HK-2 (cell line): ENCODE measurements at regions not wholly inside any gene's neighbourhood (a gene's known extent, or its start where the extent isn't known, plus 50 kb on each side); places are given as distances from the start of the nearest gene placed in this dataset.
"Not testable (repeated sequence)": the region's sequence is repeated elsewhere in the genome, so short reads cannot be mapped to it uniquely, and the experiment has no call there.

Source experiments
- DNase-seq: peaks from one replicate; pipeline ENCODE4 v3.0.0-alpha.2; 2018; ENCODE audit not compliant: unreplicated experiment

GRCh38 chr16:79895053-79895916 lies 294.7 kb upstream of the MAF start:
- DNase-seq = no peak

- DNase-seq = no peak
These were observed 292.9 kb upstream of the MAF start for GRCh38 chr16:79893445-79893844.

GRCh38 chr16:79892278-79892677 lies 291.7 kb upstream of the MAF start:
- no peak for DNase-seq

GRCh38 chr16:79891458-79891857 lies 290.9 kb upstream of the MAF start:
- no peak for DNase-seq

GRCh38 chr16:79887541-79888540 lies 287.3 kb upstream of the MAF start:
- no peak for DNase-seq

GRCh38 chr16:79885320-79885719 lies 284.8 kb upstream of the MAF start:
- no peak for DNase-seq

- no peak for DNase-seq
These were observed 283.0 kb upstream of the MAF start for GRCh38 chr16:79883494-79883893.

GRCh38 chr16:79882340-79883005 lies 281.9 kb upstream of the MAF start:
- DNase-seq = no peak

- not testable (repeated sequence) for DNase-seq
These were observed 280.6 kb upstream of the MAF start for GRCh38 chr16:79881107-79881506.

GRCh38 chr16:79876332-79876730 lies 275.8 kb upstream of the MAF start:
- DNase-seq = no peak

GRCh38 chr16:79874391-79874790 lies 273.9 kb upstream of the MAF start:
- DNase-seq = peak; percentile 16

- no peak for DNase-seq
These were observed 273.3 kb upstream of the MAF start for GRCh38 chr16:79873825-79874224.

GRCh38 chr16:79871906-79872305 lies 271.4 kb upstream of the MAF start:
- DNase-seq = no peak

GRCh38 chr16:79870016-79870886 lies 269.7 kb upstream of the MAF start:
- DNase-seq = no peak

GRCh38 chr16:79869304-79870015 lies 268.9 kb upstream of the MAF start:
- no peak for DNase-seq

- DNase-seq = no peak
These were observed 268.3 kb upstream of the MAF start for GRCh38 chr16:79868841-79869240.

GRCh38 chr16:79867425-79867997 lies 267.0 kb upstream of the MAF start:
- no peak for DNase-seq

- no peak for DNase-seq
These were observed 265.4 kb upstream of the MAF start for GRCh38 chr16:79865918-79866317.

GRCh38 chr16:79864781-79865391 lies 264.3 kb upstream of the MAF start:
- no peak for DNase-seq
